ENCODE measurements at regions not wholly inside any gene's neighbourhood (a gene's known extent, or its start where the extent isn't known, plus 50 kb on each side); places are given as distances from the start of the nearest gene placed in this dataset.

- TF ChIP-seq ZNF362 (CRISPR knock-in tag; IDR thresholded peaks at IDR 0.05; ENCODE audit: borderline replicate concordance) (no peak), ZNF558 (CRISPR knock-in tag; IDR thresholded peaks at IDR 0.05; ENCODE audit: borderline replicate concordance) (no peak), POLR2A (IDR thresholded peaks at IDR 0.05; ENCODE audit: insufficient read depth in 1 of 2, low read depth in 2 of 2, low read length in 2 of 2) (no peak), CTCF (CRISPR knock-in tag; IDR thresholded peaks at IDR 0.05) (no peak), HNF4A (CRISPR knock-in tag; IDR thresholded peaks at IDR 0.05) (no peak), ZMYM3 (CRISPR knock-in tag; IDR thresholded peaks at IDR 0.05) (no peak), YY1 (IDR thresholded peaks at IDR 0.05; ENCODE audit: insufficient read depth, insufficient replicate concordance, low read depth, low read length) (no peak), KAT7 (CRISPR knock-in tag; IDR thresholded peaks at IDR 0.05; ENCODE audit: borderline replicate concordance) (no peak), ZFP36 (IDR thresholded peaks at IDR 0.05; ENCODE audit: borderline replicate concordance, low read depth, low read length, partially characterized antibody) (no peak), POLR2AphosphoS5 (IDR thresholded peaks at IDR 0.05; ENCODE audit: low read depth, low read length) (no peak)
- TF ChIP-seq, protein P1, sequence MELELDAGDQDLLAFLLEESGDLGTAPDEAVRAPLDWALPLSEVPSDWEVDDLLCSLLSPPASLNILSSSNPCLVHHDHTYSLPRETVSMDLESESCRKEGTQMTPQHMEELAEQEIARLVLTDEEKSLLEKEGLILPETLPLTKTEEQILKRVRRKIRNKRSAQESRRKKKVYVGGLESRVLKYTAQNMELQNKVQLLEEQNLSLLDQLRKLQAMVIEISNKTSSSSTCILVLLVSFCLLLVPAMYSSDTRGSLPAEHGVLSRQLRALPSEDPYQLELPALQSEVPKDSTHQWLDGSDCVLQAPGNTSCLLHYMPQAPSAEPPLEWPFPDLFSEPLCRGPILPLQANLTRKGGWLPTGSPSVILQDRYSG (CRISPR knock-in tag; IDR thresholded peaks at IDR 0.05) = no peak
These were observed 53.4 kb upstream of the KRR1 start for GRCh38 chr12:75564852-75565251.
